HG02973 (cell line): ENCODE measurements at regions not wholly inside any gene's neighbourhood (a gene's known extent, or its start where the extent isn't known, plus 50 kb on each side); places are given as distances from the start of the nearest gene placed in this dataset.

Experiments used
- ATAC-seq: cut with Tn5 transposase; IDR thresholded peaks from one replicate; pipeline ENCODE4 v1.9.1; 2021; ENCODE audit warnings: moderate library complexity; ENCODE audit not compliant: unreplicated experiment

- no peak for ATAC-seq
Observed at GRCh38 chr2:18096836-18097405, 218.5 kb downstream of the KCNS3 start.

DNA sequence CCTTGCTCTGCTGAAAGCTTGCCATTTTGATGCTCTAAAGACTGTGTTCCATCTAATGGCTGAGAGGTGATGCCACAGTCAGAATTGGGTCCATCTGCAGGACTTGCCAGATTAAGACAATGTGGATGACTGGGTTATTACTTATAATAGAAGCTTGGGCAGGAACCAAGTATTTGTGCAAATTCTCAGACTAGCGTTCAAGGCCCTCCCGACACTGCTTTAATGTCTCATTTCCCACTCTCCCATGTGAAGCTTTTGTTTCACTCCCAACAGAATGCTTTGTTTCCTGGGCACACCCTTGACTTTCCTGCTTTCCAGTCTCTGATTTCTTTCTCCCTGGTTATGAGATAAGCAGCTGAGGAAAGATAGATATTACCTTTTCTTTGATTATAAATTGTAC, 215.8 kb downstream of the KCNS3 start:
- no peak for ATAC-seq

GRCh38 chr2:18093196-18093595, 214.7 kb downstream of the KCNS3 start:
- no peak for ATAC-seq

GRCh38 chr2:18092760-18093159, 214.3 kb downstream of the KCNS3 start:
- ATAC-seq, result no peak

GRCh38 chr2:18085593-18085992, 207.1 kb downstream of the KCNS3 start:
- ATAC-seq, result no peak

- ATAC-seq, result no peak
Observed at GRCh38 chr2:18084376-18084775, 205.9 kb downstream of the KCNS3 start.

- ATAC-seq, result no peak
Observed at GRCh38 chr2:18083806-18084205, 205.3 kb downstream of the KCNS3 start.

- ATAC-seq, result no peak
Observed at GRCh38 chr2:18078216-18078615, 199.7 kb downstream of the KCNS3 start.

DNA sequence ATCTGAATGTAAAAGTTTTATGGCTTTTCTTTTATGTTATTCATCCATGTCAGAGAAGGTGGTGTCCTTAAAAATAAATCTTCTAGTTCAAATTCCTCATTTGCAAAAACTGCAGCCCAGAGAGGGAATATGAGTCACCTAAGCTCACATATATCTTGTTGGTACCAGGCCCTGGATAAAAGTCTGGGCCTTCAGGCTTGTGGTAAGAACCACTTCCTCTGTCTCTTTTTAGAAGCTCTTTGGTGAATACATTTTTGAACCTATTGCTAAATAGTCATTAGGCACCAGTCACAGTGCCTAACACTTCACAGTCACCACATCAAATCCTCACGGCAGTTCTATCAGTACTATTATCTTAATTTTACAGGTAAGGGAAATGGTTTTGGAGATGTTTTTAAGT, 199.2 kb downstream of the KCNS3 start:
- no peak for ATAC-seq

DNA sequence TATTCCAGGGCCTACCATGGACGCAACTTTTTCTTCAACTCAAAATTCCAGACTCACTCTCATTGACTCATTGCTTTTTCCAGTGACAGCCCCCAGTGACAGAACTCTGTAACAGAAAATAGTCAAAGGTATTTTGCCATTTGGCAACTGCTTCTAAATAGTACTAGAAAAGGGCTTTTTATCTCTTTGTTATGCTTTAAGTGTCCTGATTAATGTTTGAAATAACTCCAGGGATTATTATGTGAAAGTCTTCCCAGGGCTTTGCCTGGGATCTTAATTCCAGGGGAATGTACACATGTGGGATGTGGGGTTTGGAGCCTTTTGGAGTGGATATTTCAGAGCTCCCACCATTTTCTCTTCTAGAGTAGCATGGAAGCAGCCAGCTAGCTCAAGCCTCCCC, 198.8 kb downstream of the KCNS3 start:
- no peak for ATAC-seq

- no peak for ATAC-seq
Observed at GRCh38 chr2:18074476-18074875, 196.0 kb downstream of the KCNS3 start.

DNA sequence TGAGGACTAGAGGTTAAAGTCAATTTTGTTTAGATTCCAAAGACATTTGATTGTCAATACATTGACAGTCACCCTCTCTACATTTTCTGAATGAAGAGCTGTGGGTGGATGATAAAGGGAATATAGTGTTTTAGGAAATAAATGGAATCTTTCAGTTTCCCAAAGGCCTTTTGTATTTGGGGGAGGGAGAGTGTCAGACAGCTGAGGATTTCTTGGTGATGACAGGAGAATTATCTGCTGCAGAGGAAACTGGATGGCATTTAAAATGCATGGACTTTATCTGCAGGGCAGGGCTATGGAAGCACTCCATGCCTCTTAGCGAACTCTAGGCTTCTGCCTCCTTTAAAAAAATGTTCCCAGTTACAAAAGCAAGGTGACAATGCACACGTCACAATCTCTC, 195.1 kb downstream of the KCNS3 start:
- no peak for ATAC-seq

DNA sequence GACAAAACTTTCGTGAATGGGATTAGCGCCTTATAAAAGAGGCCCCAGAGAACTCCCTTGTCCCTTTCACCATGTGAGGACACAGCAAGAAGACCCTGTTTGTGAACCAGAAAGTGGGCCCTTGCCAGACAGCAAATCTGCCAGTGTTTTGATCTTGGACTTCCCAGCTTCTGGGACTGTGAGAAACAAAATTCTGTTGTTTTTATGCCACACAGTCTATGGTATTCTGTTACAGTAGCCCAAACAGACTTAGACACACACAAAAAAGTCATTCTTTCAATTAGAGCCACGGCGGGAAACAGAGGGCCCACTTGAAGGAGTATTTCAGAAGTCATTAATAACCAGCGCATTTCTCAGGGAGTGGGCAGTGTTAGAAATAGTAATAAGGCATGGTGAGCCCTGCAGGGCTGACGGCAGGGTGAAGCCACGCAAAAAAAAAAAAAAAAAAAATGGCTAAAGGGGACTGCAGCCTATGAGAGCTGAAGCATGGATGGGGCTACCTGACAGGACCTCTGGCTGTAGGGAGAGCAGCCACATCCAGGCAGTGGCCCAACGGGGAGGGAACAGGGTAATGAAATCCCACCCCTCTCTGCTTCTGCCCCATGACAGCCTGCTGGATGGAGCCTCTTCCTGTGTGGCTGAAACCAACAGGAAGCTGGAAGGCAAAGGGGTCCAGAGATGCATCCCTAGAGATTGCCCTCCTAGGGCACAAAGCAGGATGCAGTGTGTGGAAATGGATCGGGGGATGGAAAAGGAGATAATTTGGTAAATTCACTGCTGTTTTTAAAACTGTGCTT, 189.3 kb downstream of the KCNS3 start:
- ATAC-seq, result no peak

DNA sequence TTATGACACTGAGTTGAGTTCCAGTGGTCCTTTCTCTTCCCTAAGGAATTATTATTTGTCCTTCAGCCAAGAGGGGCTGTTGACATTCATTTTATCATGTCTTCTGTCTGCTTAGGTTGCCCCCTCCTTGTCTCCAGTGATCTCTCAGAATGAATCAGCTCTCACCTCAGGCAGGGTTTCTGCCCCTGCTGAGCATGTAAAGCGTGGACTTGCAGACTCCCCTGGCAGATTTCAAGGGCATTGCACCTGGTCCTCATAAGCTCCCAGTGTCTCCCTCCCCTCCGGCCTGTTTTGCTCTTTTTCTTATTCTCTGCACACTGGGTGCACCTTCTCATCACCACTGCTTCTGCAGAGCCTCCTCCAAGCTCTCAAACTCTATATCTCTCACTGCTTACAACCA, 188.4 kb downstream of the KCNS3 start:
- ATAC-seq, result no peak

DNA sequence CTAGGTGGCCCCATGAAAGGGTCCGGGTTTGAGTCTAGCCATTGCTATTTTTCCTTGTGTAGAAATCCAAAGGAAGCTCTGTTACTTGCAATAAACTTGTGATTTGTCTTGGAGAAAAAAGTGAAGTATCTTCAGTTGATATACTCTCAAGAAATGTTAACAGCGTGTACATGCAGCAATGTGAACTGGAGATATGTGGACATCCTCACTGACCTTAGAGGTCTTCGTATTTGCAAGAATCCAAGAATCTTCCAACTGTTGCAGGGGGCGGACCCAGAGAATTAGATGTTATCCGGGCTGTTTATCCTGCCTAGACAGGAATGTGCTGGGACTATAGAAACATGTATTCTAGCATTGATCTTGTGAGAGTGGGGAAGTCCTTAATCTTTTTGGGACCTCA, 187.6 kb downstream of the KCNS3 start:
- ATAC-seq, result no peak

GRCh38 chr2:18065249-18065648, 186.8 kb downstream of the KCNS3 start:
- no peak for ATAC-seq

- ATAC-seq, result no peak
Observed at GRCh38 chr2:18063826-18064470, 185.5 kb downstream of the KCNS3 start.

DNA sequence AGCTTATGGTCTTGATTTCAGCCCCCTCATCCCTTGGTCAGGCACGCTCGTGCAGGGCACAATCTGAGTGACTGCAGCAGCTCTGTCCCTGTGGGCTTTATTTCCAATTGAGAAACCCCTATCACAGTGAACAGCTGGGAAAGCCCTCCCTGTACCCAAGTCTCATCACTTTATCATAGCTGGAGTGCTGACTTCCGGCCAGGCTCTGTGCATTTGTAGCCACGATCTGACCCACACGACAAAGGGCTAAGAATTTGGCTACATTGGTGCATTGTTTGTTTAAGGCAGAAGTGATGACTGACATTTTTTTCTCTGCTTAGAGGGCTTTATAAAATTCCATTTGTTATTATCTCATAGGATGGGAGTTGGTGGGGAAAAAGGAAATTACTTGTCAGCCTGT, 184.4 kb downstream of the KCNS3 start:
- ATAC-seq, result no peak

- ATAC-seq, result no peak
Observed at GRCh38 chr2:18061717-18062116, 183.2 kb downstream of the KCNS3 start.

- no peak for ATAC-seq
Observed at GRCh38 chr2:18057657-18058056, 179.2 kb downstream of the KCNS3 start.

DNA sequence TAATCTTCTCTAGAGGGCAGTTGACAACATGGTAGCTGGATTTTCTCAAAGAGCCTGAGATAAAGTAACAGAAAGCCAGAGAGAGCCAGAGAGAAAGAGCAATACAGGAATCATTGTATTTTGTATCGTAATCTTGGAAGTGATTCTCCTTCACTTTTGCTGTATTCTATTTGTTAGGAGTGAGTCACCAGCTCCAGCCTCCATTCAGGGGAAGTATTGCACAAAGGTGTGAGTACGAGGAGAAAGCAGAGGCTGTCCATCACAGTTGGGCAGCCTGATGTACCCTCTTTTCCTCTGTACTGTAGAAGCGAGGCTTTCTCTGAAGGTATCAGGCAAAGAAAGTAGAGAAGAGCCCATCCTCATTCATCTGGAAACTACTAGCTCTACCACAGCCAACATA, 176.8 kb downstream of the KCNS3 start:
- ATAC-seq, result no peak

- no peak for ATAC-seq
Observed at GRCh38 chr2:18050001-18050400, 171.5 kb downstream of the KCNS3 start.
